Fibroblast of the conjunctiva (primary cell): ENCODE measurements at regions not wholly inside any gene's neighbourhood (a gene's known extent, or its start where the extent isn't known, plus 50 kb on each side); places are given as distances from the start of the nearest gene placed in this dataset.
"Not testable (repeated sequence)": the region's sequence is repeated elsewhere in the genome, so short reads cannot be mapped to it uniquely, and the experiment has no call there.

Experiments used
- DNase-seq: peaks from one replicate; pipeline ENCODE4 v3.0.0-alpha.2; 2010; ENCODE audit warnings: low read depth

DNA sequence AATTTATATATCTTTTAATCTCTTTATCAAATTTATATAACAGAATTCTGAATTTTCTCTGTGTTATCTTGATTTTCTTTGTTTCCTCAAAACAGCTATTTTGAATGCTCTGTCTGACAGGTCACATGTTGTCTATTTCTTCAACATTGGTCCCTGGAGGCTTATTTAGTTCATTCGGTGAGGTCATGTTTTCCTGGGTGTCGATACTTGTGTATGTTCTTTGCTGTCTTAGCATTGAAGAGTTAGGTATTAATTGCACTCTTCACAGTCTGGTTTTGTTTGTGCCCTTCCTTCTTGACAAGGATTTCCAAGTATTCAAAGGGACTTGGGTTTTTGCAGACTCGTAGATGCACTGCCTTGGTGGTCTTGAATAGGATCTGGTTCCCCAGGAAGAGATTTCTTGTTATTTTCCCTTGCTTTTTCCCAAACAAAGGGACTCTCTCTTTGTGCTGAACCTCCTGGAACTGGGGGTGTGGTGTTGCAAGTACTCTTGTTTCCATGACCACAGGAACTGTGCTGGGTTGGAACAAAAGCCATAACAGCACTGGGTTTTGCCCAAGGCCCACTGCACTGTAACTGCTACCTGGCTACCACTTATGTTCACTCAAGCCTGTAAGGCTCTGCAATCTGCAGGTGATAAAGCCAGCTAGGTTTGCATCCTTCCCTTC, 1483.0 kb downstream of the CDH8 start:
- no peak for DNase-seq

DNA sequence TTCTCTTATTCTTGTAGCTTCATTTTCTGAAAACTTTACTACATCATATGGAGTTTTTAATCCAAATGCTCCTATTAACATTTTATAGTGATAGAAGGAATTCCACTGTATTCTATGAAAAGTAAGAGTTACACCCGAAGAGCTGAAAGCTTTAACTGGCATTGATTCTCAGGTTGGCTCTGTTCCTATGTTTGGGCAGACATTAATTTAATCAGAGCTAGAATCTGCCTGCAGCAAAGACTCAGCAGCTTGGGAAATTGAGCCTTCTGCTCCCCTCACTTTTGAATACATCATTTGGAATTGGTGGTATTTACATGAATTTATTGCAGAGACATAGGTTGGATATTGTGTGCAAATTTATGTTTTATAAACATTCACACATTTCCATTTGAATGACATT, 1494.7 kb downstream of the CDH8 start:
- DNase-seq: no peak

DNA sequence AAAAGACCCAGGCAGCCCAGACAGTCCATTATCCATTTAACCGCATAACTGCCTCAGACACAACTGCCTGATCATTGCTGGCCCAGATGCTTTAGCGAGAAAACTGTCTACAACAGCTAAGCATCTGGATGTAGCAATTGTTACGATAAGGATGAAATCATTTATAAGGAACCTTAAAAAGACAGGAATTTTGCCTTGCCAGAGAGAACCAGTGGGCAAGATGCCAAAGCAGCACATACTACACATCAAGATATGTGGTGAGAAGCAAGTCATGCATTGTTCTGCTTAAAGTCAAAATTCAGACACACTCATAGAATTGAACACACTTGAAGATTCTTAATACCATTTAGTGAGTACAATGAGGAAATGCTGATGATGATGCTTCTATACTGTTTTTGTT, 1525.3 kb downstream of the CDH8 start:
- DNase-seq: no peak

DNA sequence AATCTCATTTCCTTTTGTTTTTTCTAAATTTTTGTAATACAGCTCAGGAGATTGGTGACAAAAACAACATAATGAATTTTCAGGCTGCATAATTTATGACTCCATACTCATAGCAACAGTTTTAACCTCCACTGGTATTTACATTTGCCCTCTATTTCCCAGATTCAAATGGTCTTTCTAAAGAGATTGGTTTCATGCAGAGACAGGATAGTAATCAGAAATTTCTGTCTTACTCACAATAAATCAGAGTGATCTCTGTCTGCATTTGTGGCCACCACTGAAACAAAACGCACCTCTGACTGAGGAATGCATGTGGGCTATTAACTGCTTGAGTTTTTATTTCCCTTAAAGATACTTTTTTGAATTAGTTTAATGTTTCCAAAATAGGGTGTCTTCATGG, 1526.0 kb downstream of the CDH8 start:
- no peak for DNase-seq

DNA sequence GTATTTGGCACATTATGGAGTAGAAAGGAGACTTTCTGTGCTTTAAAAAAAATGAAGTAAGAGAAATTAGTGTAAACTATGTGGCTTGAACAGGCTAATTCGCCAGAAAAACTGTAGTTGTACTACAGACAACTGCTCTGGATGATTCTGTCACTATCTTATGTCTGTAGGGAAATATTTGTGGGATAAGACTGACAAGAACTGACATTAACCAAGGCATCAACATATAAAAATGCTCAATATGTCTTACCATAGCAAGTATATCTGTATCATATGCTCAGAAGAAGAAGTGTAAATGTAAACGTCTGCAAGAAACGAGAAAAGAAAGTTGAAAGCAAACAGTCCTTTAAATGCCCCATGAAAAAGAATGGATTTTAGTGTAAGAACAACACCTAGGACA, 1545.0 kb downstream of the CDH8 start:
- no peak for DNase-seq

DNA sequence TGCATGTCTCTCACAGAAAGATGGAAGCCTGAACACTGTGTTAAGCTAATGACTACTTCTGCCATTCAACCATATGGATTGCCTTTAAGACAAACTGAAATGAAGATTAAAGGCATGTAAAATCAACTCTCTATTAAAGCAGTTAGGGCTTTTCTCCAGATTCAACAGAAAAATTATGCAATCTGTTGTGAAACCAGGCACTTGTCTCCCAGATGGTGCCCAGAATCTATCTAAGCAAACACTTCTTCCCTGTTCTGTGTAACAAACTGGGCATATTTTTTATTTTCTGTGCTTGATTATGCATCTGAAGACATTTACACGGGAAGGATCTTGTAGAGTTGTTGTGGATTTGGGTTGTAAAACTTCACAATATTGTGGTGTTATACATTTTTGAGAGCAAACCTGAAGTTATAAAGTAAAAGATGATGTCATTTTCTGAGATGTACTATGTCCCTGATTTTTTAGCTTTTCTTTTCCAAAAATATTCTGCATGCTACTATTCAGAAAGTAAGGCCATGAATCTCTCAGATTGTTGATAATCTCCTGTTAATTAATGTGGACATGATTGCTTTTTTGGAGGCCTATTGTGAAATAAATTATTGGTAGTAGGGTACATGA, 1550.3 kb downstream of the CDH8 start:
- no peak for DNase-seq

DNA sequence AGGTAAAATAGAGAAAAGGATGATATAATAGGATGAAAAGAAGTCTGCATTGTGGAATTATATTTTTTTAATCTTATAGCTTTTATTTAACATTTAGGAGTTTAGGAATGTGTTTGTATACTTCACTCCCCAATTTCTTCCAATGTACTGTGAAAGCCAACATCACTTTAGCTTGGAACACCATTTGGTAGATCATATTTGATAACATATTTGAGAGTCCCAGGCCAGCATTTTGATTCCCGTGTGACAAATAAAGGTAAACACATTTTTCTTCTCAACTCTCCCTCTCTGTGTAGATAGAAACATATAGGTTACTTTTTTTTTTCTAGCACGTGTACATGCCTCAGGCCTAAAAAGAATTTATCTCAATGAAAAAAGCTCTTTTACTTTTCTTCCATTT, 1551.3 kb downstream of the CDH8 start:
- DNase-seq: no peak

DNA sequence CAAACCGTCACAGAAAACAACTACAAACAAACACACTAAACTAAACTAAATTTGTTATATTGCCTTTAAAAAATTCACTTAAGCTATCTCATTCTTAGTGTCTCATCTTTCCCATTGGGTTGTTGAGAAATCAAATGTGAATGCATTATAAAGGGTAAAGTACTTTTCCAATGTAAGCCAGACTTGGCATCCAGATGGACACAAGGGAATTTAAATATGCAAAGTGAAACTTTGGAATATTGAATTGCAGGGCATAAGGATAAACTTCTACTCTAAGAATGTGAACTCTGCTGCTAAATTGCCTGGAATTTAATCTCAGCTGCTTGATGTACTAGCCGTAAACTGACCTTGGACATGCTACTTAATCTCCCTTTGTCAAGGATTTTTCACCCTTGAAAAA, 1554.6 kb downstream of the CDH8 start:
- no peak for DNase-seq

DNA sequence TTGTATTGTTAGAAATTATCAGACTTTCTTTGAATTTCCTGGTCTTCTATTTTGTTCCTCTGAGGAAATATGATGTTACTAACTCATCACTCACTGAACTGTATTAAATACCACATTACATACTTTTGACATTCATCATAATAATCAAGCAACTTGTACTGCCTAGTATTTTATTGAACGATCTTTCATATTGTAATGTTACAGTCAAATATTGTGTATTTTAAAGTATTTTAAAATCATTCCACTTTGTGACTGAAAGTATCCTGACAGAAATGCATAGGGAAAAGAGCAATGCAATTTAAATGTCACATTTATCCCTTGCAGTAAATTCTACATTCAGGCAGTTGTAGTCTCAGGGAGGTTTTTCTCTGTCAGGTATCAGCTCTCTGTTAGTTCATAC, 1557.4 kb downstream of the CDH8 start:
- DNase-seq: no peak

DNA sequence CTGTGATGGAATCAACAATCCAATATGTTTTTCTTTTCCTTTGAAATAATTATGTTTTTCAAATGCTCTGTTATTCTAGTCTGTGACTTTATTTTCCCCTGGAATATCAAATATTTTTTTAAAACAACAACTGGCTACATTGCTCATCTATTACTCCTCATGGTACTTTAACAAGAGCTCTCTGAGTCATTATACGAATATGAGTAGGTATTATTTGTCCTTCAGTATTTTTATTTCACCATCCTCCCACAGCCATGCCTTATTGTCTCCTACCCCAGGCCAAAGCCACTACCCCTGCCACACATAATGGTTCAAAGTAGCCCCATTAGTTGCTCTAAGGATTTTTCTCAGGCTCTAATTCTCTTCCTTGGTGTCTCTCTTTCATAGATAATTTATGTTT, 1572.3 kb downstream of the CDH8 start:
- DNase-seq: no peak

DNA sequence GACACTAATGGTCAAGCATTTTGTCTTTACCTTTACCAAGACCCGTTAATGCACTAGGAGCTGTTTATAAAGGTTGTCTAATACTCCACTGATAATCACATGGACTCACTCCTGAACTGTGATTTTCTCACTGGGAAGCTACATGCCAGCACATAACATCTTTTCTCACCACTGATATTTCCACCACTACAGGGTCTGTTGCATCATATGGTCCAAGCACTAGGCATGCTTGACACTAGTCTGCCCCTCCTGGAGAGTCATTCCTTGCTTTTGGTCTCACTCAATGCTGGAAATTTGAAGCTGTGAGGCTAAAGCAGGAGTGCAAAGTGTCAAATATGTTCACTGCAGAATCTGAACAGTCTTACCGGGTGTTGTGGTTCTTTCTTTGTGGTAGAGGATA, 1576.8 kb downstream of the CDH8 start:
- no peak for DNase-seq

DNA sequence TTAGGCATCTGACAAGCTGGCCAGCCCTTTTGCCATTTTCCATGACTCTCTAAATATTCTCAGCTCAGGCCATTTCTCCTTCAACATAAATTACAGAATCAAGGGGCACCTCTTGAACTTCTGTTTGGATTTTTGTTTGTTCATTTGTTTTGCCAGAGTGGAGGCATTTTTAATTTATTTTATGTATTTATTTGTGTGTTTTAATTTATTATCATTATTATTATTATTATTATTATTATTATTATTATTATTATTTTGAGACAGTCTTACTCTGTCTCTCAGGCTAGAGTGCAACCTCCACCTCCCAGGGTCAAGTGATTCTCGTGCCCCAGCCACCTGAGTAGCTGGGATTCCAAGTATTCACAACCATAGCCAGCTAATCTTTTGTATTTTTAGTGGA, 1578.0 kb downstream of the CDH8 start:
- no peak for DNase-seq

DNA sequence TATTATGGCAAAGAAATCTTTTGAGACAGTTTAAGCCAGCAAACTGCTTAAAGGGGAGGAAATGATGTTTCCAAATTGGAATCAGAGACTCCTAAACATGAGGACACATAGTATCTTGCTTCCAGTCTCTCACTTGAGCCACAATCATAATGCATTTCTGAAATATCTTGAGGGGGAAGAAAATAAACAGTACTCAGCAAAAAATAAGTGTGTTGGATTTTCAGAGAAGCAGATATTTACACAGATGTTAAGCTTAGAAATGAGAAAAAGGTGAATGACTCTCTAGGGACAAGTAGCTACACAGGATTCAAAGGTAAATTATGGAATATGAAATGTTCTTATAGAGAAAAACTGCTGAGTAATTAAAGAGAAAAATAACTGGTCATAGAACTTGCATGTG, 1583.6 kb downstream of the CDH8 start:
- no peak for DNase-seq

DNA sequence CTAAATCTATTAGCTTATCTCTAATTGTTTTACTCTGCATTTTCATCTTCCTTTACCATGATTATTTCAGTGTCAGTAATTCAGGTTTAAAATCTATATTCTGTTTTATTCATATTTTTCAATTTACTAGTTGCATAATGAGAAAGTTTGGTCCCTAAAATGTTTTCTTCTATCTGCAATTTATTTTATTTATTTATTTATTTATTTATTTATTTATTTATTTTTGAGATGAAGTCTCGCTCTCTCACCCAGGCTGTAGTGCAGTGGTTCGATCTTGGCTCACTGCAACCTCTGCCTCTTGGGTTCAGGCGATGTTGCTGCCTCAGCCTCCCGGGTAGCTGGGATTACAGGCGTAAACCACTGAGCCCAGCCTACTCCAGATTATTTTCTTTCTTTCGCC, 1597.3 kb downstream of the CDH8 start:
- DNase-seq: no peak

DNA sequence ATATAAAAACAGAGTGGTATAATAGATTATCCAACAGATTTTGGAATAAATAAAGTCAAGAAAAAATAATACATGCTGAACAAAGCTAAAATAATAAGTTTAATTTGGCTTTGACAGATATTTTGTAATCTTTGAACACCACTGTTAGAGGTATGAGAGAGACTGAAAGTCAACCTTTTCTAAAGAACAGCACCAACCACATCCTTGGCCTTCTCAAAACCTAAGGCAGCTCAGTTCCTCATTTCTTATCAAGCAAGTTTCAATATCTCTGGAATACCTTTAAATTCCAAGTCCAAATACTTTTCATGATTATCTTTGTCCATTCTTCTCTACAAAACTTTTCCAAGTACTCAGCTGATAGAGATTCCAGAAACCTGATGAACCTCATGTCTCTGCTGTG, 1603.8 kb downstream of the CDH8 start:
- no peak for DNase-seq

DNA sequence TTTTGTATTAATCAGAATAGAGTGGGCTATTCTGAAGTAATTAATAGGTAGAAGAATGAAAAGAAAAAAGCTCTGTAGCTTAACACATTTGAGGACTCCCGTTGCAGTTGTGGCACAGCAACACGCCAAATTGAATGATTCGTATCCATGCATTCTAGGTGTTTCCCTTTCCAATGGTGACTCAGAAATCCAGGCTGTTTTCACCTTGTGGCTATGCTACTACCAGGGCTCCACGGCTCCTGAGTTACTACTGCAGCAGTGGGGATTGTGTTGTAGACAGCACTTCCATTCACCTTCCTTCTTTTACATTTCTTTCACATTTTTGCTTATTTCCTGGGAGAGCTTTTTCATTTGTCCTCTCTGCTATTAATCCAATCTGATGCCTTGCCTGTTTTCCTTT, 1616.4 kb downstream of the CDH8 start:
- no peak for DNase-seq

DNA sequence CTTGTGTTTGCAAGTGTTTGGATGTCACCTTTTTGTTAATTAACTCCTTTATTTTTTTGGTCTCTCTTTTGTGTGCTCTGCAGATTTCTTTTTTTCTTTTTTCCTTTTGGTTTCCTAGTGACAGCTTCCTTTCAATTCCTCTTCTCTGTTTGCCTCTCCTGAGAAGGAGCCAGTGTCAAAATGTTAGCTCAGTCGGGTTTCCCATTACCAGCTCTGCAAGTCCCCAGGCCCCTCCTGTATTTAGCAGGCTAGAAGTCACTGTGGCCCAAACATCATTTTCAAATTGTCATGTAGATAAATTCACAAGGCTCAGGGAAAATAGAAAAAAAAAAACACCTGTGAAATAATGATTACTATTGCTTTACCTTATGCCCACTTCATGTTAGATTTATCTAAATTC, 1621.6 kb downstream of the CDH8 start:
- DNase-seq: no peak

DNA sequence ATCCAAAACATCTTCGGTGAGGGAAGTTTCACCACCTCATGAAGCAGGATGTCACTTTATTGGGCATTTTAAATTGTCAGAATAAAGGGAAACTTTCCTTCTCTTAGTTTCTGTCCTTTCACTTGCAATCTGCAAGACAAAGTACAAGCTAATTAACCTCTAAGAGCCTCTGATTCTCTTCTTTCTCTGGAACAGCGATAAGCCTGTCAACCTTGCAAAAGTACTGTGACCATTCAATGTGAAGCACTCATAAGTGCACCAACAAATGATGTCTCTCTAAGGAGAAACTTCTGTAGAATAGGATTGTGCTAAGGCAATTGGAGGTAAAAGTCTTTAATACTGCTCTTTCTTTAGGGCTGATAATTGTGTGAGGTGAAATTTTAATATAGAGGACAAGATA, 1622.3 kb downstream of the CDH8 start:
- no peak for DNase-seq

DNA sequence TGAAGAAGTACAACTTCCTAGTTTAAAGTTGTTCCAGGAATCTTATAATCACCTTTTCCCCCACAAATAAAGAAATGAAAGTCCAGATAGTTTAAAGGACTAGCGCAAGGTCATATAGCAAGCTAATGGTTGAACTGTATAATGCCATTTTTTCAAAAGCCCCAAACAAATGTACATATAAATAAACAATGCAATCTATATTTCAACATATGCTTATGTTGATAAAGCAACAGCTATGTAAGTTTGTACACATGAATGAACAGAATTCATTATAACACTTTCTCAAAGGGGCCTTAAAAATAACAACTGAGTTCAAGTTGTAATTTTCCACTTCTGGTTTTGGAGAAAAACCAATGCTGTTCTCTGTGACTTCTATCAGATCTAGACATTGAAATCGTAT, 1628.6 kb downstream of the CDH8 start:
- DNase-seq: no peak

DNA sequence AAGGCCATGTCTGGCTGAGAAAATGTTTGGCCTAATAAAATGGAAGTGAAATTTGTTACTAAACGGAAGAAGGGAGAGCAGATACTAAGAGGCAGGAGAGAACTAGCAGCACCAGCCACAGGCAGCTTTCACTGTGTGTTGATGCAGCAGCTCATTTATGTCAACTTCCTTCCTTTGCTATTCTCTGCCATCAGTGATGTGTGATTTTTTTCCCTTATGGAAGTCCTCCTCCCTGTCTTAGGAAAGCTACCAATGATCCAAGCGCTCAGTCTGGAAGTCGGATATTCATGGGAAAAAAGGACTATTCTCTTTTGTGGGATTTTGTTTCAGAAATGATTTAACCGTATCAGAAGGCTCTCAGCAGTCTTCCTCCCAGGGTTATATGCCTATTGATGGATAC, 1629.2 kb downstream of the CDH8 start:
- DNase-seq: no peak

DNA sequence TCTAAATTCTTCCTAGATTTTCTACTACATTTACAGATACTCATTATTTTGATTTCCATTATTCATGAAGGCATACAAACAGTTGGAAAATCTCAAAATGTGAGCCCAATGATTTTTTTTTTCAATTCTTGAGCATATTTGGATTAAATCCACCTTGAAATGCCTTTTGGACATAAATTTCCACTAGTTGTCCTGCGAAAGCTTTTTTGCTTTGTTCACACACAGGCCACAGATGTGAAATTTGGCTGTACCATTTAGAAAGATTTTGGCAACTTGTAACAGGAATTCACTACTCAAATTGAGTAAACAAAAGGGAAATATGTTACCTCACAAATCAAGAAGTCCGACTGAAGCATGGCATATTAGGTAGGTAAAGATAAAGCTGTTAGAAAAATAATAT, 1631.0 kb downstream of the CDH8 start:
- DNase-seq: no peak

DNA sequence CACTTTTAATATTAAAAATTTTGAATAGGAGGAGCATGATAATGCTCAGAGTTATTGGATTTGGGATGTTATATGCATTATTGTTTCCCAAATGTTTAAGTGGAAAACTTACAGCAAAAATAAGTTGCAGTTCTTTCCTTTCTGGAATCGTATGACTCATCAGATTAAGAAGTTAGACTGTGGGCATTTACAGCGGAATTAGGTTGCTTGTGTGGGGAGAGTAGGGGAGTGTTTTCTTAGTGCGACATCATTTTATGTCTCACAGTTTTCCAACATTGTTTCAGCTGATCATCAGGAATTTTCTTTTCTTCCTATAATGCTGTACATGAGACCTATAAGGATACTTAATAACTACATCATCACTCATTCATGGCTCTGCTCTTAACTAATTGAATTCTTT, 1631.8 kb downstream of the CDH8 start:
- no peak for DNase-seq

DNA sequence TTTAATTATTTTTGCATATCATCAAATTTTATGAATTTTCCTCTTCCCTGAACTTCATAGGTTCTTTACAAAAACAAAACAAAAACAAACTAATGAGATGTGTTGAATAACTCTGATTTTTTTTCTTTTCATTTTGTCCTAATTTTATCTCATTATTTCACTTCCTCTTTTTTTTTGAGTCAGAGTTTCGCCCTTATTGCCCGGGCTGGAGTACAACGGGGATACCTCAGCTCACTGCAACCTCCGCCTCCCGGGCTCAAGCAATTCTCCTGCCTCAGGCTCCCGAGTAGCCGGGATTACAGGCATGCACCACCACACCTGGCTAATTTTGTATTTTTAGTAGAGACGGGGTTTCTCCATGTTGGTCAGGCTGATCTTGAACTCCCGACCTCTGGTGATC, 1633.3 kb downstream of the CDH8 start:
- not testable (repeated sequence) for DNase-seq

DNA sequence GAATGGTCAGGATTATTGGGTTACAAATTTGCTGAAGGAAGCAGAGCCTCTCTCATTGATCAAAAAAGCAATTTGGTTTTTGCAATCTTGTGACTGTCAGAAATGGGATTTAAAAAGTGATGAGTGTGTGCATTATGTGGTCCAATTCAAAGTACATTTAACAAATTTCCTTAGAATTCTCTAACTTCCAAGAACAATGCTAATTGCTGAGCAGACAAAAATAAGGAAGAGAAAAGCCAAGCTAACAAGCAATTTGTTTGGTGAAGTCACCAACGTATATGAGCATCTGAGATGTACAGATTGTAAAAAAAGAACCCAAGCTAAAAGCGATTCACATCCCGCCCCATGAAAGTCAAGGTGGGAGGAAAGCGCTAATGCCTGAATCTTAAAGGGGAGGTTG, 1643.9 kb downstream of the CDH8 start:
- no peak for DNase-seq
